OCI-LY1 (cell line): ENCODE measurements at regions not wholly inside any gene's neighbourhood (a gene's known extent, or its start where the extent isn't known, plus 50 kb on each side); places are given as distances from the start of the nearest gene placed in this dataset.

Experiments
- EZH2 ChIP-seq: fragments of 200-600 bp; sonication (generic), shearing (Covaris generic); IDR thresholded peaks from 2 replicates; pipeline ENCODE4 v1.8.0; 2017; ENCODE audit warnings: borderline replicate concordance, mixed run types, mild to moderate bottlenecking, antibody characterized with exemption, low read length, moderate library complexity, mixed read lengths
- TF ChIP-seq, protein P1 (sequence below): fragments of 200-600 bp; sonication (generic), shearing (Covaris generic); IDR thresholded peaks from 2 replicates; pipeline ENCODE4 v1.5.1; 2017; ENCODE audit warnings: mild to moderate bottlenecking, antibody characterized with exemption, low read length, moderate library complexity, mixed read lengths

DNA sequence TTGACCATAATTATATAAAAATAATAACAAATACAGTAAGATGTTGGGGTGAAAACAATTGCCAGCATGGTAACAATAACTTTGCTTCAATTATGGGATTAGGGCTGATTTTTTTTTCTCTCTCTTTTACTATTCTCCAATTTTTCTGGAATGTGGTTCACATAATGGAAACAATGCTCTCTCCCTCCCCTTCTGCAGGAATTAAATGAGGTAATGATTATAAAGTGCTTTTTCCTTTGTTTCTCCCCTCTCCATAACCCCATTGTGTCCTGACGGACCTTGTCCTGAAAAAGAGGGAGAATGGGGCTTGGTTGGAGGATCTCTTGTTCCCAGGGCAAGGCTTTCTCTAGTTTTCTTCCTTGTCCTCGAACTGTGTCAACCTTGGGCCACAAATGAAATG, 234.0 kb upstream of the ZNF32 start:
- TF ChIP-seq, protein P1, sequence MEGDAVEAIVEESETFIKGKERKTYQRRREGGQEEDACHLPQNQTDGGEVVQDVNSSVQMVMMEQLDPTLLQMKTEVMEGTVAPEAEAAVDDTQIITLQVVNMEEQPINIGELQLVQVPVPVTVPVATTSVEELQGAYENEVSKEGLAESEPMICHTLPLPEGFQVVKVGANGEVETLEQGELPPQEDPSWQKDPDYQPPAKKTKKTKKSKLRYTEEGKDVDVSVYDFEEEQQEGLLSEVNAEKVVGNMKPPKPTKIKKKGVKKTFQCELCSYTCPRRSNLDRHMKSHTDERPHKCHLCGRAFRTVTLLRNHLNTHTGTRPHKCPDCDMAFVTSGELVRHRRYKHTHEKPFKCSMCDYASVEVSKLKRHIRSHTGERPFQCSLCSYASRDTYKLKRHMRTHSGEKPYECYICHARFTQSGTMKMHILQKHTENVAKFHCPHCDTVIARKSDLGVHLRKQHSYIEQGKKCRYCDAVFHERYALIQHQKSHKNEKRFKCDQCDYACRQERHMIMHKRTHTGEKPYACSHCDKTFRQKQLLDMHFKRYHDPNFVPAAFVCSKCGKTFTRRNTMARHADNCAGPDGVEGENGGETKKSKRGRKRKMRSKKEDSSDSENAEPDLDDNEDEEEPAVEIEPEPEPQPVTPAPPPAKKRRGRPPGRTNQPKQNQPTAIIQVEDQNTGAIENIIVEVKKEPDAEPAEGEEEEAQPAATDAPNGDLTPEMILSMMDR: no peak
- no peak for TF ChIP-seq EZH2
